HCT116 (cell line): ENCODE measurements at regions not wholly inside any gene's neighbourhood (a gene's known extent, or its start where the extent isn't known, plus 50 kb on each side); places are given as distances from the start of the nearest gene placed in this dataset.

Source experiments
- ELF1 ChIP-seq: IDR thresholded peaks from 2 replicates; pipeline ENCODE4 v1.6.1; 2012; ENCODE audit warnings: low read depth, borderline replicate concordance
- EZH2 ChIP-seq: fragments of 200-600 bp; sonication (generic); IDR thresholded peaks from 2 replicates; pipeline ENCODE4 v1.6.1; 2017; ENCODE audit warnings: antibody characterized with exemption, mixed run types
- EZH2phosphoT487 ChIP-seq: fragments of 200-600 bp; IDR thresholded peaks from 2 replicates; pipeline ENCODE4 v1.6.1; 2018; ENCODE audit warnings: antibody characterized with exemption, borderline replicate concordance
- JUND ChIP-seq: IDR thresholded peaks from 2 replicates; pipeline ENCODE4 v1.6.1; 2012
- POLR2A ChIP-seq: IDR thresholded peaks from 2 replicates; pipeline ENCODE4 v1.7.0; 2011; ENCODE audit warnings: borderline replicate concordance; ENCODE audit not compliant: insufficient read depth, insufficient read length; ENCODE audit errors: extremely low read depth
- POLR2AphosphoS5 ChIP-seq: IDR thresholded peaks from 2 replicates; pipeline ENCODE4 v1.6.1; 2011; ENCODE audit warnings: mild to moderate bottlenecking, low read depth, low read length, moderate library complexity
- SP1 ChIP-seq: IDR thresholded peaks from 2 replicates; pipeline ENCODE4 v1.6.1; 2012; ENCODE audit warnings: low read depth
- SRF ChIP-seq: IDR thresholded peaks from 2 replicates; pipeline ENCODE4 v1.6.1; 2012; ENCODE audit warnings: low read depth
- YY1 ChIP-seq: IDR thresholded peaks from 2 replicates; pipeline ENCODE4 v1.6.1; 2011; ENCODE audit warnings: low read length, low read depth, moderate library complexity, mild to moderate bottlenecking; ENCODE audit not compliant: insufficient replicate concordance; ENCODE audit errors: extremely low read depth
- ZNF274 ChIP-seq: fragments of 200-500 bp; sonication (Bioruptor generic); IDR thresholded peaks from 2 replicates; pipeline ENCODE4 v1.6.1; 2014; ENCODE audit warnings: mild to moderate bottlenecking, low read depth, low read length, inconsistent platforms
- TF ChIP-seq, protein P1 (sequence below), 3 experiments: fragments of 200-600 bp in 1 of 3; sonication (generic) in 1 of 3; IDR thresholded peaks in 2 of 3; conservative IDR thresholded peaks in 1 of 3; 2 replicates each; pipeline ENCODE4 v1.5.1; 2012 to 2017; ENCODE audit warnings: low read depth in 2 of 3, low read length in 2 of 3, antibody characterized with exemption in 1 of 3, borderline replicate concordance in 1 of 3, control low read depth in 1 of 3, mild to moderate bottlenecking in 1 of 3, mixed read lengths in 1 of 3, mixed run types in 1 of 3, moderate library complexity in 1 of 3; ENCODE audit not compliant: insufficient read depth in 1 of 3
- TF ChIP-seq, protein P2 (sequence below): IDR thresholded peaks from 2 replicates; pipeline ENCODE4 v1.6.1; 2012; ENCODE audit warnings: low read depth
- TF ChIP-seq, protein P3 (sequence below): IDR thresholded peaks from 2 replicates; pipeline ENCODE4 v1.6.1; 2012
- TF ChIP-seq, protein P4 (sequence below): IDR thresholded peaks from 2 replicates; pipeline ENCODE4 v1.6.1; 2012

DNA sequence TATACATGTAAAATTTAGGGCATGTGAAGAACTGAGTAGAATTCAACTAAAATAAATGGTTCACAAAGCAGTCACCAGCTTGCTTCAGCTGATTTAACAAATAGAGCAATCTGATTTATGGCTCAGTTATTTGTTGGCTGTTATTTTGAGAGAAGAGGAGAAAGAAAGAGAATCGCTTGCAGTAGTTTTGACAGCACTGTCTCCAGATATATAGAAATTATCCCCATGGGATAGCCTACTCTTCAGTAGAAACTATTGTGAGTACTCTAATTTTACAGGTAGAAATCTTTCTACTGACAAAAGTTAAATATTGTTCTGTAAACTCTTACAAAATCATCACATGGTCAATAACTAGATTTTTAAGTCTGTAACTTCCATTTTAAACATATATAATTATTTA lies 1098.2 kb downstream of the MRPL39 start:
- TF ChIP-seq, protein P1, sequence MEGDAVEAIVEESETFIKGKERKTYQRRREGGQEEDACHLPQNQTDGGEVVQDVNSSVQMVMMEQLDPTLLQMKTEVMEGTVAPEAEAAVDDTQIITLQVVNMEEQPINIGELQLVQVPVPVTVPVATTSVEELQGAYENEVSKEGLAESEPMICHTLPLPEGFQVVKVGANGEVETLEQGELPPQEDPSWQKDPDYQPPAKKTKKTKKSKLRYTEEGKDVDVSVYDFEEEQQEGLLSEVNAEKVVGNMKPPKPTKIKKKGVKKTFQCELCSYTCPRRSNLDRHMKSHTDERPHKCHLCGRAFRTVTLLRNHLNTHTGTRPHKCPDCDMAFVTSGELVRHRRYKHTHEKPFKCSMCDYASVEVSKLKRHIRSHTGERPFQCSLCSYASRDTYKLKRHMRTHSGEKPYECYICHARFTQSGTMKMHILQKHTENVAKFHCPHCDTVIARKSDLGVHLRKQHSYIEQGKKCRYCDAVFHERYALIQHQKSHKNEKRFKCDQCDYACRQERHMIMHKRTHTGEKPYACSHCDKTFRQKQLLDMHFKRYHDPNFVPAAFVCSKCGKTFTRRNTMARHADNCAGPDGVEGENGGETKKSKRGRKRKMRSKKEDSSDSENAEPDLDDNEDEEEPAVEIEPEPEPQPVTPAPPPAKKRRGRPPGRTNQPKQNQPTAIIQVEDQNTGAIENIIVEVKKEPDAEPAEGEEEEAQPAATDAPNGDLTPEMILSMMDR (IDR thresholded peaks at IDR 0.05 in 2 of 3, conservative IDR thresholded peaks at IDR 0.05 in 1 of 3; ENCODE audit: borderline replicate concordance in 1 of 3, insufficient read depth in 1 of 3, low read depth in 2 of 3, low read length in 2 of 3) = no peak
- no peak for TF ChIP-seq ZNF274
- TF ChIP-seq, protein P2, sequence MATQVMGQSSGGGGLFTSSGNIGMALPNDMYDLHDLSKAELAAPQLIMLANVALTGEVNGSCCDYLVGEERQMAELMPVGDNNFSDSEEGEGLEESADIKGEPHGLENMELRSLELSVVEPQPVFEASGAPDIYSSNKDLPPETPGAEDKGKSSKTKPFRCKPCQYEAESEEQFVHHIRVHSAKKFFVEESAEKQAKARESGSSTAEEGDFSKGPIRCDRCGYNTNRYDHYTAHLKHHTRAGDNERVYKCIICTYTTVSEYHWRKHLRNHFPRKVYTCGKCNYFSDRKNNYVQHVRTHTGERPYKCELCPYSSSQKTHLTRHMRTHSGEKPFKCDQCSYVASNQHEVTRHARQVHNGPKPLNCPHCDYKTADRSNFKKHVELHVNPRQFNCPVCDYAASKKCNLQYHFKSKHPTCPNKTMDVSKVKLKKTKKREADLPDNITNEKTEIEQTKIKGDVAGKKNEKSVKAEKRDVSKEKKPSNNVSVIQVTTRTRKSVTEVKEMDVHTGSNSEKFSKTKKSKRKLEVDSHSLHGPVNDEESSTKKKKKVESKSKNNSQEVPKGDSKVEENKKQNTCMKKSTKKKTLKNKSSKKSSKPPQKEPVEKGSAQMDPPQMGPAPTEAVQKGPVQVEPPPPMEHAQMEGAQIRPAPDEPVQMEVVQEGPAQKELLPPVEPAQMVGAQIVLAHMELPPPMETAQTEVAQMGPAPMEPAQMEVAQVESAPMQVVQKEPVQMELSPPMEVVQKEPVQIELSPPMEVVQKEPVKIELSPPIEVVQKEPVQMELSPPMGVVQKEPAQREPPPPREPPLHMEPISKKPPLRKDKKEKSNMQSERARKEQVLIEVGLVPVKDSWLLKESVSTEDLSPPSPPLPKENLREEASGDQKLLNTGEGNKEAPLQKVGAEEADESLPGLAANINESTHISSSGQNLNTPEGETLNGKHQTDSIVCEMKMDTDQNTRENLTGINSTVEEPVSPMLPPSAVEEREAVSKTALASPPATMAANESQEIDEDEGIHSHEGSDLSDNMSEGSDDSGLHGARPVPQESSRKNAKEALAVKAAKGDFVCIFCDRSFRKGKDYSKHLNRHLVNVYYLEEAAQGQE = no peak
- TF ChIP-seq POLR2A = no peak
- TF ChIP-seq, protein P3, sequence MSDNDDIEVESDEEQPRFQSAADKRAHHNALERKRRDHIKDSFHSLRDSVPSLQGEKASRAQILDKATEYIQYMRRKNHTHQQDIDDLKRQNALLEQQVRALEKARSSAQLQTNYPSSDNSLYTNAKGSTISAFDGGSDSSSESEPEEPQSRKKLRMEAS = no peak
- TF ChIP-seq POLR2AphosphoS5 = no peak
- no peak for TF ChIP-seq JUND
- no peak for TF ChIP-seq SP1
- TF ChIP-seq SRF = no peak
- no peak for TF ChIP-seq YY1
- no peak for TF ChIP-seq EZH2
- TF ChIP-seq ELF1 = no peak
- TF ChIP-seq EZH2phosphoT487 = no peak
- TF ChIP-seq, protein P4, sequence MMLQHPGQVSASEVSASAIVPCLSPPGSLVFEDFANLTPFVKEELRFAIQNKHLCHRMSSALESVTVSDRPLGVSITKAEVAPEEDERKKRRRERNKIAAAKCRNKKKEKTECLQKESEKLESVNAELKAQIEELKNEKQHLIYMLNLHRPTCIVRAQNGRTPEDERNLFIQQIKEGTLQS = no peak
